Liver (tissue), 3 donors: ENCODE measurements at regions not wholly inside any gene's neighbourhood (a gene's known extent, or its start where the extent isn't known, plus 50 kb on each side); places are given as distances from the start of the nearest gene placed in this dataset.

Experiments used
- ATF3 ChIP-seq: IDR thresholded peaks from 2 replicates; pipeline ENCODE4 v1.6.1; 2016; ENCODE audit warnings: antibody characterized with exemption
- FOXA1 ChIP-seq: IDR thresholded peaks from 2 replicates; pipeline ENCODE4 v1.6.1; 2016; ENCODE audit warnings: antibody characterized with exemption
- HNF4G ChIP-seq: IDR thresholded peaks from 2 replicates; pipeline ENCODE4 v1.6.1; 2016; ENCODE audit warnings: antibody characterized with exemption
- MAX ChIP-seq: IDR thresholded peaks from 2 replicates; pipeline ENCODE4 v1.6.1; 2016; ENCODE audit warnings: antibody characterized with exemption
- RAD21 ChIP-seq, 2 donors: IDR thresholded peaks; 2 replicates each; pipeline ENCODE4 v1.6.1; 2016; ENCODE audit warnings: antibody characterized with exemption in 2 of 2, mild to moderate bottlenecking in 2 of 2
- REST ChIP-seq: IDR thresholded peaks from 2 replicates; pipeline ENCODE4 v1.6.1; 2016; ENCODE audit warnings: antibody characterized with exemption, mild to moderate bottlenecking
- SP1 ChIP-seq: IDR thresholded peaks from 2 replicates; pipeline ENCODE4 v1.6.1; 2018; ENCODE audit warnings: antibody characterized with exemption, mild to moderate bottlenecking
- TAF1 ChIP-seq: conservative IDR thresholded peaks from 2 replicates; pipeline ENCODE4 v1.6.1; 2016; ENCODE audit warnings: antibody characterized with exemption, mild to moderate bottlenecking
- YY1 ChIP-seq: IDR thresholded peaks from 2 replicates; pipeline ENCODE4 v1.6.1; 2016; ENCODE audit warnings: antibody characterized with exemption, mild to moderate bottlenecking
- TF ChIP-seq, protein P1 (sequence below): fragments of 150-350 bp; IDR thresholded peaks from 2 replicates; pipeline ENCODE4 v1.5.1; 2017; ENCODE audit warnings: improper control_type of control experiment, low read depth, low read length; ENCODE audit not compliant: missing input control
- donor health status: healthy.
- donor health status: healthy.

DNA sequence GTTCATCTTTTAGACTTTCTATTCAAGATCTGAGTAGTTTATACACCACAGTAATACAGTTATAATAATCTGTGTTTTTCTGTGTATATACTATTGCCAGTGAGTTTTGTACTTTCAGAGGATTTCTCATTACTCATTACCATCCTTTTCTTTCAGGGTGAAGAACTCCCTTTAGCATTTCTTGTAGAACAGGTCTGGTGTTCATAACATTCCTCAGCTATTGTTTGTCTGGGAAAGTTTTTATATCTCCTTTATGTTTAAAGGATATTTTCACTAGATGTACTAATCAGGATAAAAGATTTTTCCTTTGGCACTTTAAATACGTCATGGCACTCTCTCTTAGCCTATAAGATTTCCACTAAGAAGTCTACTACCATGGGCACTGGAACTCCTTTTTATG, 705.5 kb downstream of the SLC4A3 start:
- TF ChIP-seq REST: no peak
- TF ChIP-seq, protein P1, sequence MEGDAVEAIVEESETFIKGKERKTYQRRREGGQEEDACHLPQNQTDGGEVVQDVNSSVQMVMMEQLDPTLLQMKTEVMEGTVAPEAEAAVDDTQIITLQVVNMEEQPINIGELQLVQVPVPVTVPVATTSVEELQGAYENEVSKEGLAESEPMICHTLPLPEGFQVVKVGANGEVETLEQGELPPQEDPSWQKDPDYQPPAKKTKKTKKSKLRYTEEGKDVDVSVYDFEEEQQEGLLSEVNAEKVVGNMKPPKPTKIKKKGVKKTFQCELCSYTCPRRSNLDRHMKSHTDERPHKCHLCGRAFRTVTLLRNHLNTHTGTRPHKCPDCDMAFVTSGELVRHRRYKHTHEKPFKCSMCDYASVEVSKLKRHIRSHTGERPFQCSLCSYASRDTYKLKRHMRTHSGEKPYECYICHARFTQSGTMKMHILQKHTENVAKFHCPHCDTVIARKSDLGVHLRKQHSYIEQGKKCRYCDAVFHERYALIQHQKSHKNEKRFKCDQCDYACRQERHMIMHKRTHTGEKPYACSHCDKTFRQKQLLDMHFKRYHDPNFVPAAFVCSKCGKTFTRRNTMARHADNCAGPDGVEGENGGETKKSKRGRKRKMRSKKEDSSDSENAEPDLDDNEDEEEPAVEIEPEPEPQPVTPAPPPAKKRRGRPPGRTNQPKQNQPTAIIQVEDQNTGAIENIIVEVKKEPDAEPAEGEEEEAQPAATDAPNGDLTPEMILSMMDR: no peak
- no peak for TF ChIP-seq HNF4G
- no peak for TF ChIP-seq YY1
- TF ChIP-seq MAX: no peak
- no peak for TF ChIP-seq ATF3
- no peak for TF ChIP-seq RAD21 (IDR thresholded peaks at IDR 0.05)
- TF ChIP-seq FOXA1: no peak
- no peak for TF ChIP-seq SP1
- no peak for TF ChIP-seq TAF1
